ENCODE measurements at regions not wholly inside any gene's neighbourhood (a gene's known extent, or its start where the extent isn't known, plus 50 kb on each side); places are given as distances from the start of the nearest gene placed in this dataset.

DNA sequence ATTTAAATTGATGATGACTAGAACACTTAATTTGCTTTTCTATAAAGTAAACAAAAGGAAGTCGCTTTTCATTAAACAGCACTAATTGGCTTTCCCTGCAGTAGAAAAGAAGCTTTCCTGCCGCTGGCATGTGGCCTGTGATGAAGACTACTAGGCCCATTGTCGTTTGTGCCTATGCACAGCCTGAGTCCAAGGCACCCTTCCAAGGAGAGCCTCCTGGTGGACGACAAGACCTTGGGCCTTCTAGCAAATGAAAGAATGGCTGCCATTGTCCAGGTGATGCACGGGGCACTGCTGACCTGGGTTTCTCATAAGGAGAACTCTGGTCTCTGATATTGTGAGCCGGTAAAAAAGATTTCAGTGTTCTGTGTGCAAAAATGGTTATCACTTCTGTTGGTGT, 233.0 kb downstream of the COL4A1 start:
- no peak overlapping the region for H3K4me3 ChIP-seq (ENCODE audit: insufficient read depth, low read length)
- no peaks in the 10 kb centered on the region for H3K79me2 ChIP-seq (ENCODE audit: insufficient read depth, low read length)
- TF ChIP-seq, protein P1, sequence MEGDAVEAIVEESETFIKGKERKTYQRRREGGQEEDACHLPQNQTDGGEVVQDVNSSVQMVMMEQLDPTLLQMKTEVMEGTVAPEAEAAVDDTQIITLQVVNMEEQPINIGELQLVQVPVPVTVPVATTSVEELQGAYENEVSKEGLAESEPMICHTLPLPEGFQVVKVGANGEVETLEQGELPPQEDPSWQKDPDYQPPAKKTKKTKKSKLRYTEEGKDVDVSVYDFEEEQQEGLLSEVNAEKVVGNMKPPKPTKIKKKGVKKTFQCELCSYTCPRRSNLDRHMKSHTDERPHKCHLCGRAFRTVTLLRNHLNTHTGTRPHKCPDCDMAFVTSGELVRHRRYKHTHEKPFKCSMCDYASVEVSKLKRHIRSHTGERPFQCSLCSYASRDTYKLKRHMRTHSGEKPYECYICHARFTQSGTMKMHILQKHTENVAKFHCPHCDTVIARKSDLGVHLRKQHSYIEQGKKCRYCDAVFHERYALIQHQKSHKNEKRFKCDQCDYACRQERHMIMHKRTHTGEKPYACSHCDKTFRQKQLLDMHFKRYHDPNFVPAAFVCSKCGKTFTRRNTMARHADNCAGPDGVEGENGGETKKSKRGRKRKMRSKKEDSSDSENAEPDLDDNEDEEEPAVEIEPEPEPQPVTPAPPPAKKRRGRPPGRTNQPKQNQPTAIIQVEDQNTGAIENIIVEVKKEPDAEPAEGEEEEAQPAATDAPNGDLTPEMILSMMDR (IDR thresholded peaks at IDR 0.05; ENCODE audit: extremely low read depth, low read depth, low read length) = peak; percentile 11
- no peak overlapping the region for H3K4me2 ChIP-seq (ENCODE audit: insufficient read depth, low read length)
- peaks cover 5% of the 10 kb centered on the region for H3K4me1 ChIP-seq (ENCODE audit: insufficient read depth, low read length)
- peaks cover 5% of the 10 kb centered on the region for H3K27me3 ChIP-seq (ENCODE audit: insufficient read depth, low read length)
- H3K36me3 ChIP-seq (ENCODE audit: insufficient read depth, low read length) = no peaks in the 10 kb centered on the region
- H2AFZ ChIP-seq (ENCODE audit: low read length) = no peak overlapping the region
- no peak overlapping the region for H3K27ac ChIP-seq (ENCODE audit: low read depth, low read length)
- no peak for DNase-seq (ENCODE audit: insufficient read length, low spot score, missing footprints)
- H4K20me1 ChIP-seq (ENCODE audit: insufficient read depth, low read length) = no peaks in the 10 kb centered on the region
- H3K9me3 ChIP-seq (ENCODE audit: low read depth, low read length) = no peaks in the 10 kb centered on the region

DNA sequence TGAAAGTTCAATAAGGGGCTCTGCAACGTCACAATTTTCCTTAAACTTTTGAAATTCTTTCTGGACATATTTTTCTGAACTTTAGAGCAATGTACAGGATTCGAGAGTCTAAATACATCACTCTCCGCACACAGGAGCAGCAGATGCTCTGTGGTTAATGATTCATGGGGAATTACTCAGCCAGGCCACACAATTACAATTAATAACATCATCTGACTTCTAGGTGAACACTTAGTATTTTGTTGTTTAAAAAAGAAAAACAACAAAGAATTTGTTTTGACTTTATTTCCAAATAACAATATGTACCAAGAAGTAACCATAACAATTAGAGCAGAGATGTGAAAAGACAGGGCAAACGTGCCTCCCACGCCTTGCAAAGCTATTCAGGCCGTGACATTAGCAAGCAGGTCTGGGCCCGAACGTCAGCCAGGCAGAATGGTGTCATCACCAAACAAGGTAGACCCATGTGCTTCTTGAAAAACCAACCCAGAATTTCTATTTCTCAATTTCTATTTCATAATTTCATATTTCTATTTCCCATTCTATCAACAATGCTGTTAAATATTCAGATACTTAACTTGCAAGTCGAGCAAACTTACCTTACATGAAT, 236.3 kb downstream of the COL4A1 start:
- H4K20me1 ChIP-seq (ENCODE audit: insufficient read depth, low read length) = no peaks in the 10 kb centered on the region
- H3K4me3 ChIP-seq (ENCODE audit: insufficient read depth, low read length) = no peak overlapping the region
- H3K27ac ChIP-seq (ENCODE audit: low read depth, low read length) = no peak overlapping the region
- H3K4me2 ChIP-seq (ENCODE audit: insufficient read depth, low read length) = no peak overlapping the region
- TF ChIP-seq, protein P1 (IDR thresholded peaks at IDR 0.05; ENCODE audit: extremely low read depth, low read depth, low read length) = no peak
- no peaks in the 10 kb centered on the region for H3K36me3 ChIP-seq (ENCODE audit: insufficient read depth, low read length)
- DNase-seq (ENCODE audit: insufficient read length, low spot score, missing footprints) = peak; percentile 36
- H2AFZ ChIP-seq (ENCODE audit: low read length) = no peak overlapping the region
- peaks cover 11% of the 10 kb centered on the region for H3K27me3 ChIP-seq (ENCODE audit: insufficient read depth, low read length)
- peaks cover 5% of the 10 kb centered on the region for H3K4me1 ChIP-seq (ENCODE audit: insufficient read depth, low read length)
- no peaks in the 10 kb centered on the region for H3K79me2 ChIP-seq (ENCODE audit: insufficient read depth, low read length)
- H3K9me3 ChIP-seq (ENCODE audit: low read depth, low read length) = no peaks in the 10 kb centered on the region

DNA sequence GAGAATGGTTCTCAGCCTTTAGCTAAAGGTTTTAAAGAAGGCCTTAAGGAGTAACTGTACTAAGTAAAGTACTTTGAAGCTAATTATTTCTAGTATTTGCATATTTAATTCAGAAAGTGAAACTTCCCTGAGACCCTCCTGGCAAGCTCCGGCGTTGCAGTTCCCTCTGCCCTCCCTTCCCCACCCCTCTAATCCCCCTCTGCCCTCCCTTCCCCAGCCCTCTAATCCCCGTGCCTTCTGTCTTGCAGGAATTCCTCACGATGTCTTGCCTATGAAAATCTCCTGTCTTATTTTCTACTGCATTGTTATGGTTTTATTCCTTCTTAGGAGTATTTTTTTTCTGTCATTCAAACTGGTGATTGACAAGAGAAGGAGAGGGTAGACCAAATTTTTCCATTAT, 236.9 kb downstream of the COL4A1 start:
- no peaks in the 10 kb centered on the region for H3K79me2 ChIP-seq (ENCODE audit: insufficient read depth, low read length)
- no peaks in the 10 kb centered on the region for H4K20me1 ChIP-seq (ENCODE audit: insufficient read depth, low read length)
- TF ChIP-seq, protein P1 (IDR thresholded peaks at IDR 0.05; ENCODE audit: extremely low read depth, low read depth, low read length) = no peak
- no peak overlapping the region for H2AFZ ChIP-seq (ENCODE audit: low read length)
- peaks cover 11% of the 10 kb centered on the region for H3K27me3 ChIP-seq (ENCODE audit: insufficient read depth, low read length)
- no peak overlapping the region for H3K4me3 ChIP-seq (ENCODE audit: insufficient read depth, low read length)
- no peaks in the 10 kb centered on the region for H3K36me3 ChIP-seq (ENCODE audit: insufficient read depth, low read length)
- peaks cover 5% of the 10 kb centered on the region for H3K4me1 ChIP-seq (ENCODE audit: insufficient read depth, low read length)
- no peak overlapping the region for H3K27ac ChIP-seq (ENCODE audit: low read depth, low read length)
- peak; percentile 5 for DNase-seq (ENCODE audit: insufficient read length, low spot score, missing footprints)
- H3K9me3 ChIP-seq (ENCODE audit: low read depth, low read length) = no peaks in the 10 kb centered on the region
- no peak overlapping the region for H3K4me2 ChIP-seq (ENCODE audit: insufficient read depth, low read length)

DNA sequence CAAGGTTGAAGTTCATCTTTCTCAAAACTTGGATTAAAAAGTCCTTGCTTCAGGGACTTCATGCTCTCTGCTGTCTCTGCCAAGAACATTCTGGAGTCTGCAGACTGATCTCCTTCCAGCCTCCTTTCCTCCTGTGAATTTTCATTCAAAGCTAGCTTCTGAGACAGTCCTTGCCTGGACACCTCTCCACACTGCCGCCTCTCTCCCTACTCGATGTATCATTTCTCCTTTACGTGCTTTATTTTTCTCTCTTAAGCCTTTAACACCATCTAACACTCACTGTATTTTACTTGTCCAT, 238.8 kb downstream of the COL4A1 start:
- Histone ChIP-seq H3K27me3 (ENCODE audit: insufficient read depth, low read length) (peaks cover 14% of the 10 kb centered on the region), H4K20me1 (ENCODE audit: insufficient read depth, low read length) (no peaks in the 10 kb centered on the region), H3K4me2 (ENCODE audit: insufficient read depth, low read length) (no peak overlapping the region), H3K4me3 (ENCODE audit: insufficient read depth, low read length) (no peak overlapping the region), H3K9me3 (ENCODE audit: low read depth, low read length) (no peaks in the 10 kb centered on the region), H3K79me2 (ENCODE audit: insufficient read depth, low read length) (no peaks in the 10 kb centered on the region), H3K4me1 (ENCODE audit: insufficient read depth, low read length) (peaks cover 5% of the 10 kb centered on the region), H2AFZ (ENCODE audit: low read length) (no peak overlapping the region), H3K27ac (ENCODE audit: low read depth, low read length) (no peak overlapping the region), H3K36me3 (ENCODE audit: insufficient read depth, low read length) (no peaks in the 10 kb centered on the region)
- TF ChIP-seq, protein P1 (IDR thresholded peaks at IDR 0.05; ENCODE audit: extremely low read depth, low read depth, low read length) = no peak
- DNase-seq (ENCODE audit: insufficient read length, low spot score, missing footprints) = no peak
